HG03432 (cell line): ENCODE measurements at regions not wholly inside any gene's neighbourhood (a gene's known extent, or its start where the extent isn't known, plus 50 kb on each side); places are given as distances from the start of the nearest gene placed in this dataset.

ENCODE experiments used
- ATAC-seq: cut with Tn5 transposase; IDR thresholded peaks from one replicate; pipeline ENCODE4 v1.9.1; 2021; ENCODE audit warnings: mild to moderate bottlenecking, moderate library complexity; ENCODE audit not compliant: unreplicated experiment

DNA sequence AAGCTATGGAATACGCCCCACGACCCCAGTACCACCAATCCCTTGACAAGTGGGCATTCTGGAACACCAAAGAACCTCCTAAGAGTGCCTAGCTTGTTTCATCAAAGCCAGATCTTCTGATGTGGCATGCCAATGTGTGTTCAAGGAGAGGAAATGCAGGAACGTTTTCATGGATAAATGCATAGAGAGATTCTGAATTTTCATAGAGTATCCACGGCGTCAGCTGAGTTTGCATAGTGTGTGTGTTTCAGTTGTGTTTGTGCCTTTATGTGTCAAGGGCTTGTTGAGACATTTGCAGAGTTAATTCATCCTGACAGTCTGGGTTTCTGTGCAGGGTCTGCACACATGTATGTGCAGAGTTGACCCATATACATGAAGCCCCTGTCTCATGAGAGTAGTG is 172.7 kb upstream of the LRFN2 start:
- no peak for ATAC-seq

DNA sequence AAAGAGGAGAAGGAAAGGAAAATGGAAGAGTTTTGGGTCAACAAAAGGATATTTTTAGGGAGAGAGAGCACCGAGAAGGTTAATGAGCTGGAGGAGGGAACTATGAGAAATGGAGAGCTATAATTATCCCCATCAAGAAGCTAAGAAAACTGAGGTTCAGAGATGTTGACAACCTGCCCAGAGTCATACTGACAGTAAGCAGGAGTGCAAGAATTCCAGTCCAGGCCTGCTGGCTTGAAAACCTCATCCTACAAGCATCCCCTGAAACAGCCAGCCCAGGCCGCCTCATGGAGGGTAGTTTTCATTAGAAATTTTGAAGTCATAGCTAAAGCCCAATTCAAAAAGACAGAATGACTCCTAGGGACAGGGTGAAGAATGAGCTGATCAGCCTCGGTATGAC is 172.1 kb upstream of the LRFN2 start:
- ATAC-seq, result no peak

DNA sequence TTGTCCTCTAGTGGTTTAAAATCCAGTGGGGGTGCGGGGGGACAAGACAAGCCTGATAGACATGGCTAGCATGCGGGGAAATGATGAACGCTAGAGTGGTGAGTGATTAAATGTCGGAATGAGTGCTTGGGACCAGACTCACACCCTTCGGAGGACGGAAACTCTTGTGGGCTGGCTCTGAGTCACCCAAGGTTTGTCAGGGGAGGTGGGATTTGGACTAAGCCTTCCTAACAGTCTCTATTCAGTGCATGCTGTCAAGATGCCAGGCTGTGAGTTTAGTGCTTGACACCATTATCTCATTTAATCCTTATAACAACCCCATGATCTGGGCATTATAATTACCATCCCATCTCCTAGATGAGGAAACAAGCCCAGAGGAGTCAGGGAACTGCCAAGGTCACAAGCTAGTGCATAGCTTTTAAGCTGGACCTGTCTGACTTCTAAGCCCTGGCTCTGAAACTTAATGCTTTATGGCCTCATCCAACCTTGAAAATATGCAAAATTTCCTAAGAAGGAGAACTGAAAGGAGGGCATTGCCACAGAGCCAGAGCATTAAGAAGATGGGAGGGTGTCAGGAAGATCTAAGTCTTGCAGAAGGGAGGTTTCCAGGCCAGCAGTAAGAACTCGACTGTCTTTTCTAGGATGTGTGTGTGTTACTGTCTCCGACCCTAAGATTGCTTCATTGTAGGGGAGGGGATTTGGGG is 168.7 kb upstream of the LRFN2 start:
- no peak for ATAC-seq

DNA sequence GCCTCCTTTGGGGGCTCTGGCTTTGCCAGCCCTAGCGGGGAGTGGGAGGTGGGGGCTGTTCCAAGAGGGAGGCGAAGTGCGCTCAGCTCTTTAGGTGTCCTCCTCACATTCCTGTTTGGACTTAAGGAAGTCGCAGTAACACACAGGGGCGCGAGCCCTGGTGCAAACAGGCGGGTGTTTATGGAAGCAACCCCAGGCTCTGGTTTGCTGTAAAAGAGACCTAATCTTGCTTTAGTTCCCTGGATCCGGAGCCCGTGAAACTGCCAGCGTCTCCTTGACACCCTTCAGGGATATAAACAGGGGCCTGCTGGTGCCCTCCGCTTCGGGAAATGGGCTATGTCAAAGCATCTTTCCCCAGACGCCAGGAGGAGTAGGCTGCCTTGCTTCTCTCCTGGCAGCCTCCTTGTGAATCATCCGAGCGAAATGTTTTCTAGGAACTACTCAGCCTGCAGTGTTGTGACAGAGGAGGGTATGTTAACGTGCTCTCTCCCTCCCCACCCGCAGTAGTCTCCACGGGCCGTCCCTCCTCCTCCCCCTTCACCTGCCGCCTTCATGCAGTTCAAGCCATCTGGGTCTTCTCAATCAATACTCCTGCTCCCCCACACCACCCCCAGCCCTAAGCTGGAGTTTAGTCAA is 168.0 kb upstream of the LRFN2 start:
- ATAC-seq, result no peak

DNA sequence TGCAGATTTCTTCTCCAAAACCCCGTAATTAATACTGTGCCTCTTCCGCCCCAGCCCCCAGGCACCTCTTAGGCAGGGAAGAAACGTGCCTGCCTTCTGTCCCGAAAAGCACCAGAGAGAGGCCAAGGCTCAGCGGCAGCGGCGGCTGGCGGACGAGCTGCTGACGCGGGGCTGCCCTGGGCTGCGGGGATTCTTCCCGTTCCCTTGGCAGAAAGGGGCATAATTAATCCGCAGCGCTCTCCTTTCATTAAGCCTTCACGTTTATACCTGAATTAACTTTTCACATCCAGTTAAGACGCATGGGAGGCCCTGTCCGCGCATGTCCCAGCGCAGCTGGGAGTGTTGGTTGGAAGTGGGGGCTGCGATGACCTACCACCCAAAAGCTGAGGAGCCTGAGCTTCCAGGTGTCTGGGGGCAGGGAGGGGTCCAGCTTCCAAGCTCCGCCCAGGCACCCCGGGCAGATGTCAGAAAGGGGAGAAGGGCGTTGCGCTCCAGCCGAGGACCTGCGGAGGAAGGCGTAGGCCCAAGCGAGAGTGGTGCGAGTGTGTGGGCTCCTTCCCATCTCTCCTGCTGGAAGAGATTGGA is 167.4 kb upstream of the LRFN2 start:
- no peak for ATAC-seq

DNA sequence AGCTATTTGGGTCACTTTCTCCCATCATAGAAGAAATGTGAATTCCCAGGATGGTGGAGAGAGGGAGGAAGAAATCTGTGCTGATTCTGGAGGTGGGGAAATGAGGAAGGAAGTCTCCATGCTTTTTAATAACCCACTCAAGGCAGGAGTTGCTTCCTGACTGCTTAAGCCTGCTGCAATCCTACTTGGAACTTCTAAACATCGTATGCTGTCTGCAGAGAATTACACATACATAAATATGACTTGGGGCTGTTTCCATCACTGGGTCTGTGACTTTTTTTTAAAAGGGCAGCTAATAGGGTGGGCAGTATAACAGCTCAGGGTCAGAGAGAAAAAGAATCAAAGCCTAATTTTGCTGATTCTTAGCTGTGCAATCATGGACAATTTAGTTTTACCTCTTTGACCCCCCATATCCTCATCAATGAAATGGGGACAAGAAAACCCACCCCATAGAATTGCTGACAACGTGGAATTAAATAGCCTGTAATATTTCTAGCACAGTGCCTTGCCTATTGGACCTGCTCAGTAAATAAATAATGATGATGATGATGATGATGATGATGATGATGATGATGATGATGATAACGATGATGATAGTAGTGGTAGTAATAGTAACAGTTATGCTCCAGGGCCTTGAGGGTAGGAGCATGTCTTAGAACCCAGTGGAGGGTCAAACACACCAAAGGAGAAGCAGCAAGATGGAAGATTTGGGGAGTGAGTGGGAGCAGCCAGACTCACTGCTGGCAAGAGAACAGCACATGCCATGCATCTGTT is 166.7 kb upstream of the LRFN2 start:
- no peak for ATAC-seq

DNA sequence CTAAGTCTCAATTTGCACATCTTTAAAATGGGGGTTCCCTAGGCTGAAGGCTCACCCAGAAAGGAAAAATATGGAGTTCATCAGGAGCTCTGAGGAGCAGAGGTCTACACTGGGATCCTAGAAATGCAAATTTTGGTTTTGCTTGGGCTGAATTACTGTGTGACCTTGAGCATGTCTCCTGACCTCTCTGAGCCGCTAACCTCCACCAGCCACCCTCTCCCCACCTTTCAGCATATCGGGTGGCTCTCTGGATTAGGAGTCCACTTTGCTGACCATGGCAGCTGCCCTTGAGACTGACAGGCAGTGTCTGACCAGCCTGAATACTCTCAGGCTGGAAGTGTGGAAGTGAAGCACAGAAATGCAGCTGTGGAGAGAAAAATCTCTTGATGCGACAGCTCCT is 165.9 kb upstream of the LRFN2 start:
- no peak for ATAC-seq

DNA sequence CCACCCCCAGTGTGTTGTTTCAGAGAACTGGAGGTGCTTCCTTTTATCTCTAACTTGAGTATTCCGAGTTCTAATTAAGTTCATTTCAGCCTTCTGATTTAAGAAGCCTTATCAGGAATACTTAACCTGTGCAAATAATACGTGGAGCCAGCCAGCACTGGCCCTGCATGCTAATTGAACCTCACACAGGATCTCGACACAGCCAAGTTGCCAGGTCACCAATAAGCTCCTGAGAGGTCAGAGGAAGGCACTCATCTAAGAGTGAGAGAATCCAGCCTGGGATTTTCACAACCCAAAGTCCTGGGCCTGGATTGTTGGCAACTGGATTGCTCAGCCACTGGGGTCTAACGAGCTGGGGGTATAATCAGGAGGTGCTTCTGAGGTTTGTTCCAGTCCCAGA is 157.7 kb upstream of the LRFN2 start:
- no peak for ATAC-seq

DNA sequence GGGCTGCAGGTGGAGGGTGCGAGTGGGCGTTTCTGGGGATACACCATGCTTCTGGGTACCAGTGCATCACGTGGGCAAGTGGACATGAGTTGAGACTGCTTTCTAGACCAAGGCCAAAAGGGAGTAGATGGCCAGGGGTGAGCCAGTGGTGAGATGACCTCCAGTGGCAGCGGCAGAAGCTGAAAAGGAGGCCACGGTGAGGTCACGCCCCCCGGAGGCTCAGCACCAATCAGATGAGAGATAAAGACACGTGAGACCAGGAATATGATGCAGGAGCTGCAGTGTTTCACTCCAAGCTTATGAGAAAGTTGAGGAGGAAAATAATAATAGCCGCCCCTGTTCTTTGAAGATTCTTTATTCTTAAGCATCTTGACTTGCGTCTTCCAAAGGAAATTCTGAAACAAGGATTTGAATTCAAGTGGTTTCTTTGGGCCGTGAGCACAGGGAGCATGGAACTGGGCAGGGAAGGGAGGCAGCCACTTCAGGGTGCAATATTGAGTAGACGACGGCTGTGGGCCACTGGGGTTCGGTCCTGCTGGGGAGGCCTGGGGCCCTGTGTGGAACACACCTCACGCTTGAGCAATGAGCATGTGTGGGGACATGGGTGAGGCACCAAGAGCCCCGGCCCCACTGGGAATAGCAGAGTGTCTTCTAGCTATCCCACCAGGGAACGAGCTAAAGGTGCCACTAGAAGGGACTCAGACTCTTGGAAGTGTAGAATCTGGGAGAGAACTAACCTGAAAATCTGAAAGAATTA is 156.7 kb upstream of the LRFN2 start:
- no peak for ATAC-seq

DNA sequence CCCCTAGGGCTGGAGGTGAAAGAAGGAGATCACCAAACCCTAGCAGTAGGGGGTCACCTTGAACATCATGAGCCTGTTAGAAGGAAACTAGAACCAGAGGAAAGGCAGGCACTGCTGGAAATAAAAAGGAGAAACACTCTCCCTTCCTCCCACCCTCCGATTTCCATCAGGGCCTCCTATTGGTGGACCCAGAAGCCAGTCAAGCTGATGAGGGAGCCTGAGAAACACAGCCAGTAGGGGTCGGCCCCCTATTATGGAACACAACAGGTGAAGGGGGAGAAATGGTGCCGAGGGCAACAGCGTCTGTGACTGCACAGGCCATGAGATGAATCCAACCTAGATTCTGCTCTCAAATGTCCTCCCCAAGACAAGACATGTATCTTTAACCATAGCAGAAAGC is 156.1 kb upstream of the LRFN2 start:
- no peak for ATAC-seq

DNA sequence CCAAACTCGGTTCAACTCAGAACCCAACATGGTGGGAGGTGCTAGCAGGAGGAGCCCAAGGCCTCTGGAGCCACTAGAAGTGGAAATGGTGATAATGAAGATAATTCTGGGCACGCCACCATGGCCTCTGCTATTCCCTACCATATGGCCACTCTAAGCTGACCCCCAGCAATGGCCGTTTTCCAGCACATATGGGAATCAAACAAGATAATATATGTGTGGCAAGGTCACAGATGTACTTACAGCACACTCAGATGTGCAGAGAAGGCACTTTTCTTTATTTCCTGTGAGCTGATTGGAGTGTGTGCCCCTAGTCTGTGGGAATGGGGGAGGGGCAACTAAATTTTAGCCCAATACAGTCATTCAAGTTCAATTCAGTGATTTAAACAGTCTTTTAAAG is 153.4 kb upstream of the LRFN2 start:
- ATAC-seq, result no peak

DNA sequence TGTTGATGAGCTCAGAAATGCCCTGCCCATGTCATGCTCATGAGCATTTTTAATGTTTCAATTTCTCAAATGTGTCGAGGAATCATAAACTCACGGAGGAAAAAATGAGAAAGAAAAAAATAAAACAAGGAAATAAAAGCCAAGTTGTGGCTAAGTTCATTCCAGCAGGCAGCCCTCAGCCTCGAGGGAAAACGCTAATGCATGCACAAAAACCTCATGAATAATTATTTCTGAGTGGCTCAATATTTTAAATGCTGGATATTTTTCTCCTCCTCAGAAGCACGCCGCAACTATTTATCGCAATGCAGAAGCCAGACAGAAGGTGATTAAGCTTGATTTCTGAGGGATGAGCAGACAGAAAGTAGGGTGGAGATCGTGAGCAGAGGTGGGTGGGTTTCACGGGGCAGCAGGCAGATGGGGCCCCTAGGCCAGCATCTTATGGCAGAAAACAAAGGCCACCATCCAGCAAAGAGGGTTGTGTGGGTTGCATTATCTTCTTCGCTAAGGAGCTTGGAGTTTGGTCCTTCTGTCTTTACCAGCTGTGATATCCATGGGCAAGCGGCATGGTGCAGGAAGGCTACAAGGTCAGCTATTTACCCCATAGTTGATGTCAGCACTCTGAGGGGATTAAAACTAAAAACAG is 151.5 kb upstream of the LRFN2 start:
- ATAC-seq, result no peak

DNA sequence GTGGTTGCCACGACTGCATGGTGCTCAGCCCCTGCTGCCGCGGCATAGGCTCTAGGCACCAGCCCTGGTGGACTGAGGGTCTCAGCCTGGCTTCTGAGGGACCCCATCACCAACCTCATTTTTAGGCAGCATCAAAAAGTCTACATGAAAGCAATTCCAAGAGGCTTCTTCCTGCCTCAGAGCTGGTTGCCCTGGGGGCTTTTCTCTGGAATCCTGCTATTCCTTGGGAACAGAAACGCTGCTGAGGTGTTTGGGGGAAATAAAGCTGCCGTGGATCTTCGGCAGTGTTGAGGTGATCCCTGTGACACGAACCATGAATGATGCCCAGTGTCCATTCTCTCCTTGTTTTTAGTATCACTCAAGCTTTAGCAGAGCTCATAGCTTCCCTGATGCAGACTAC is 148.4 kb upstream of the LRFN2 start:
- ATAC-seq, result no peak

DNA sequence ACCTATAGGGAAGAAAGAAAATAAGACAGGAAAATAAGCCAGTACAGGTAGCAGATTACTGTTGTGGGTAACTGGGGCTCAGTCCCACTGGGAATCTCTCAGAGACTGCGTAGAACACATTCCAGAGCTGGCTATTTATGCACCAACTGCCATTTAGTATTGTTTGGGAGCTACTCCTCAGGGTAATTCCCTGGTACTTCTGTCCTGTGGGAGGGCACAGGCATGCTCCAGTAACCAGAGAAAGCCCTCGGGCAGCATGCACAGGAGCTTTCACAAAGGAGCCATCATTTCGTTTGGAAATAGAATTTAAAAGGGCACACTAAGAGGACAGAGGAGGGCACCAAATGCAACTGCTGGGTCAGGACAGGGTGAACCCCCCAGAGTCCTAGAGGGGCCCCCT is 148.0 kb upstream of the LRFN2 start:
- ATAC-seq, result no peak

DNA sequence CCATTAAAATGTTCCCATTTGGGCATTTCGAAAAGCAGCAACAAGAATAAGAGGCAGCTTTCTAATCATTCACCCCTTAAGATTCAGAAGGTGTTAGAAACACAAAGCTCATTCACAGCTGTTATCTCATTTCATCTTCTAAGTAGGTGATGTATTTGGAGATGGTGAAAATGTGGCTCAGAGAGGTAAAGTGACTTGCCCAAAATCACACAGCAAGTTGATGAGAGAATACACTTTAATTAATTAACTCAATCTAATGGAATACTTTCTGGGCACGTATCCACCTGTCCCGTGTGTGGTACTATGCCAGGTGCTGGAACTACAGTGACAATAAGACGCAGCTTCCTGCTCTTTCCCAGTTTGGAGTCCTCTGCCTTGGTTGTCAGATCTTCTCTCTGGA is 147.4 kb upstream of the LRFN2 start:
- no peak for ATAC-seq

DNA sequence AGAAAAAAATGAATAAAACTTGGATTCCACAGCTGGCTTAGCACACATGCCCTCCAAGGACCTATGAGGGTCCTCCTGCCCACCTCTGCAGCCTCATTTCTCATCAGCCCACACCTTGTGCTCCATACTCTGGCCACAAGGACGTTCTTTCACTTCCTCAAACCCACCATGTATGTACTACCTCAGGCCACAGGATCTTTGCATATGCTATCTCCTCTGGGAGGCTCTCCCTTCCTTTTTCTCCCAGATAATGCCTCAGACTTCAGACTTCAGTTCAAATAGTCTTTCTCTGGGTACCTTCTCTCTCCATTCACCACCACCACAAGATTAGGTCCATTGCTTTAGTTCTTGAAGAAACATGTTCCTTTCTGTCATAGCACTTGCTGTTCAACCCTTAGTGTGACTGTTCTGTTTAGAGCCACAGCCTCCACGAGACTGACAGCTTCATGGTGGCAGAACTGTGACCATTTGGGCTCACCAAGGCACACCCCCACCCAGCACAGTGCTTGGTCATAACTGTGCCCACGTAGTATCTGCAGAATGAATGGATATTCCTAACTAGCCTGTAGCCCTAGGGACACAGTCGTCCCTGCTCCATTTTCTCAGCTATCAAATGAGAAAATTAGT is 146.7 kb upstream of the LRFN2 start:
- ATAC-seq, result no peak

DNA sequence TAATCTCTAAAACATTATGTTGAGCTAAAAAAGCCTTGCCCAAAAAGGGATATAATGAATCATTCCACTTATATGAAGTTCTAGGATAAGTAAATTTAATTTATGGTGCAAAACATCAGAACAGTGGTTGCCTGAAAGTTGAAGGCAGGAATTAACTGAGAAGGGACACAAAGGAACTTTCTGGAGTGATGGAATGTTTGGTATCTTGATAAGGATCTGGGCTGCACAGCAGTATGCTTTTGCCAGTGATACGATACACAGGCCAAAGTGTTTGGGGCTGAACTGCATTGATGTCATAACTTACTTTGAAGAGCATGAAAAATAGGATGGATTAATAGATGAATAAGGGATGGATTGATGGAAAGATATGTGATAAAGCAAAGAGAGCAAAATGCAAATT is 146.1 kb upstream of the LRFN2 start:
- no peak for ATAC-seq

DNA sequence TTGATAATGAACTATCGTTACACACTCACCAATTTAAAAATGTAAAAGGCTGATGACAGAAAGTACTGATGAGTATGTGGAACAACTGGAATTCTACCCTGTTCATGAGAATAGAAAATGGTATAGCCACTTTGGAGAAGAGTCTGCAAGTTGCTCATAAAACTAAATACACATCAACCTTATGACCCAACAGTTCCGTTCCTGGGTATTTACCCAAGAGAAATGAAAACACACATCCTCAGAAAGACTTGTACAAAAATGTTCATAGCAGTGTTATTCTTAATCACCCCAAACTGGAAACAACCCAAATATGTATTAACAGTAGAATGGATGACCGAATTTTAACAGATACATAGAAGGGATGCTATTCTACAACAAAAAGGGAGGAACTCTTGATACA is 145.7 kb upstream of the LRFN2 start:
- ATAC-seq, result no peak

DNA sequence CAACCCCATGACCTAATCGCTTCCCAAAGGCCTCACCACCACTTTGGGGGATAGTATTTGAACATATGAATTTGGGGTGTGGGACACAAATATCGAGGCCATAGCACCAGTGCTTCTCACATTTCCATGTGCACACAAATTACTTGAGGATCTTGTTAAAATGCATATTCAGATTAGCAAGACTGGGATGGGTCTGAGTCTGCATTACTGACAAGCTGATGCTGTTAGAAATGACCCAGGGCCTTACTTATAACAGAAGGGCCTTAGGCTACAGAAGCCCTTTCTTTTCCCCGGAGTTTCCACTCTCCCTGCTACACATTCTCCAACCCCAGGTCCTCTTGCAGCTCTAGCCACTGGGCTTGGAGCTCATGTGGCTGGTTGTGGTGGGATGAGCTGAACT is 141.5 kb upstream of the LRFN2 start:
- ATAC-seq, result no peak

DNA sequence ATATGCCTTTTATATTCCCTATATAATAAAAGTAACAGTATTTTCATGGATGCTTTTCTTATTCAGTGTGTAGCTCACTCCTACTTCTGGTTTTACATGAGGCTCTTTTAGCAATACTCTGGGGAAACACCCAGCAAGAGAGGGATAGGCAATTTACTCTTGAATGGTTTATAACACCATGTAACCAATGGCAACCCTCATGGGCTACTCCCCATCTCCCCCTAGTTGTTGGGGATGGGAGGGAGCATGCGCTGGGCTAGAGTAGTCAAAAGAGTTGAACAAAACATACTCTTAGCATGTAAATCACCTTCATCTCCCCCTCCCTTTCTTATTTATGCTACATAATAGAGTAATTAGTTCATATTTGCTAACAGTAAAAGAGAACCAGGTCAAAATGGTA is 140.1 kb upstream of the LRFN2 start:
- ATAC-seq, result no peak
